Ectodermal cell (in vitro differentiated cells): ENCODE measurements at regions not wholly inside any gene's neighbourhood (a gene's known extent, or its start where the extent isn't known, plus 50 kb on each side); places are given as distances from the start of the nearest gene placed in this dataset.

Experiments used
- H3K27ac ChIP-seq: 2 replicates; pipeline ENCODE4 v1.7.0; 2013; ENCODE audit warnings: mild to moderate bottlenecking, low read depth, low read length; ENCODE audit not compliant: insufficient read depth, poor library complexity, severe bottlenecking
- H3K27me3 ChIP-seq: 2 replicates; pipeline ENCODE4 v1.7.0; 2013; ENCODE audit warnings: mild to moderate bottlenecking, low read length; ENCODE audit not compliant: insufficient read depth, control insufficient read depth, poor library complexity, severe bottlenecking
- H3K36me3 ChIP-seq: one replicate; pipeline ENCODE4 v1.7.0; 2013; ENCODE audit warnings: low read length; ENCODE audit not compliant: control insufficient read depth, insufficient read depth
- H3K4me1 ChIP-seq: one replicate; pipeline ENCODE4 v1.7.0; 2013; ENCODE audit warnings: low read length; ENCODE audit not compliant: control insufficient read depth, insufficient read depth
- H3K4me3 ChIP-seq: 2 replicates; pipeline ENCODE4 v1.7.0; 2013; ENCODE audit warnings: low read depth, low read length, control low read depth; ENCODE audit not compliant: insufficient read depth
- H3K9me3 ChIP-seq: 2 replicates; pipeline ENCODE4 v1.7.0; 2013; ENCODE audit warnings: mild to moderate bottlenecking, low read length, moderate library complexity; ENCODE audit not compliant: control insufficient read depth
- WGBS, 2 experiments: methylation state at CpG; one replicate each; pipeline ENCODE4 v1.1.7; 2013; ENCODE audit warnings: missing lambda C conversion rate in 2 of 2; 5-methylcytosine and 5-hydroxymethylcytosine counted together

DNA sequence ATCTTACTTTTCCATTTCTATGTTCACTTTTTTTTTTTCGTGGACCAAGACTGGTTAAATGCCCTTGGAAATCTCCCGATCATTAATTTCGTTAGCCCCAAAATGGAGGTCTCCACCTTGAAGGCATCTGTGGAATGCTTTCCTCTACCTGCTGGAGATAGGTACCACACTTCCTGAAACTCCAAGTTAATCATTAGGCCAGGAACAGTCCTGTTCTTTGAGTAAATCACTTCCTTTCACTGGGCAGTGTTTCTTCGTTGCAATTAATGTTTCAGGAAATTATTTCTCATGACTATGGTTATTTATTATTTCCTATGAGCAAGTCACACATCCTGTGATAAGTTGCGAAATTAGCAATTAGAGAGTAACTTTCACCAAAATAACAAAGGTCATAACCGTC lies 225.2 kb upstream of the LYPLAL1 start:
- H3K36me3 ChIP-seq, result no peaks in the 10 kb centered on the region
- no peak overlapping the region for H3K27ac ChIP-seq
- 90 to 96% methylated on average over 5 to 6 of the region's 6 CpGs for WGBS, 2 experiments
- H3K27me3 ChIP-seq, result no peaks in the 10 kb centered on the region
- no peaks in the 10 kb centered on the region for H3K9me3 ChIP-seq
- H3K4me3 ChIP-seq, result no peak overlapping the region
- H3K4me1 ChIP-seq, result peaks cover 6% of the 10 kb centered on the region

DNA sequence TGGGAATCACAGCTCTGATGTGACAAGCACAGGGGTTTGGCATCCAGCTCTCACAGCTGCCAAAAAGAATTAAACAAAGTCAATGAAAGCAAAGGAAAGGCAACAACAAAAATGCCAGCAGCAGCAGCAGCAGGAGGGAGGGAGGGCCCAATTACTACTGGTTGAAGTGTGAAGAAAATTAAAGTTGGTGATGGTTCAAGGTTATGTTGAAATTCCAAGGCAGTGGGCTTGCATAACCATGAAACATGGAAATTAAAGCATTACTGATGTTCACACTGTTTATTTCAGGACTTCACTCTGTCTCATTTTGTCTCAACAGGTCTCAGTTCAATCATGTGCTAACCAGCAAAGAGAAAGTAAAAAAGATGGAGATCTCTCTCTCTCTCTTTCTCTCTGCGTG lies 220.3 kb upstream of the LYPLAL1 start:
- Histone ChIP-seq H3K27ac (no peak overlapping the region), H3K36me3 (no peaks in the 10 kb centered on the region), H3K4me3 (no peak overlapping the region), H3K9me3 (no peaks in the 10 kb centered on the region), H3K27me3 (no peaks in the 10 kb centered on the region), H3K4me1 (peaks cover 6% of the 10 kb centered on the region)
- no CpG with 5 or more reads among the region's 1 CpG for WGBS, 2 experiments

DNA sequence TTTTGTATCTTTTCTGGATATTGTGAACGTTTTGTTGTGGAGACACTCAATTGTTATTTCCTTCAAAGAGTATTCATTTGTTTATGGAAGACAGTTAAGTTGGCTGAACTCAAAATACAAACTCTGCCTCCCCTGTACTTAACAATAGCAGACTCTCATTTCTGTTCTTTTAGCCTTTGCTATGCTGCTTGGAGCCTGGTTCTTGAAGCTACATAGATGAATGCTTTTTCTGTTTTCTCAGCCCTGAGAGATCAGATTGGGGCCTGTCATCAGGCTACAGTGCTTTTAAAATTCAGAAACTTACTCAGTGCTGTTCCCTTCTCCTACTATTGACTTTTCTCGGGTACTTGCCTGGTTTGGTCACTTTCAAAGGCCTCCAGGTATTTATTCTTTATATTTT lies 215.7 kb upstream of the LYPLAL1 start:
- no peaks in the 10 kb centered on the region for H3K36me3 ChIP-seq
- no peaks in the 10 kb centered on the region for H3K27me3 ChIP-seq
- H3K27ac ChIP-seq, result no peak overlapping the region
- H3K4me1 ChIP-seq, result peaks cover 3% of the 10 kb centered on the region
- H3K4me3 ChIP-seq, result no peak overlapping the region
- H3K9me3 ChIP-seq, result no peaks in the 10 kb centered on the region
- WGBS, 2 experiments, result 60 to 92% methylated on average over 1 to 2 of the region's 2 CpGs

DNA sequence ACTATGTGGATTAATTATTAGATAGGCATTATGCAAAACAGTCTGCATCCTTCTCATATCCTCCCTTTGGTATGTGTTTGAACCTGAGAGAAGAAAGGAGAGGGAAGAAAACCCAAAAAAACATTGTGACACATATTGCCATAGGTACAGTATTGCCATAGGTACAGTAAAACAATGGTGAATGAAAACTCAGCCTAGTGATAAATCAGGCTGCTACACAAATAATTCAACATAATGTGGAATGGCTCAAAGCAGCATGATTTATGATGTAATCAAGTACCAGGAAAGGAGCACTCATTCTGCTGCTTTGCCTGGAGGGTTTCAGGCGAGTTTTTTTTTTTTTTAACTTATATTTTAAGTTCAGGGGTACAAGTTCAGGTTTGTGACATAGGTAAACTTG lies 213.9 kb upstream of the LYPLAL1 start:
- no peaks in the 10 kb centered on the region for H3K36me3 ChIP-seq
- no peaks in the 10 kb centered on the region for H3K9me3 ChIP-seq
- 86 to 96% methylated on average over 1 of the region's 1 CpG for WGBS, 2 experiments
- H3K4me3 ChIP-seq, result no peak overlapping the region
- H3K27me3 ChIP-seq, result no peaks in the 10 kb centered on the region
- no peaks in the 10 kb centered on the region for H3K4me1 ChIP-seq
- no peak overlapping the region for H3K27ac ChIP-seq

DNA sequence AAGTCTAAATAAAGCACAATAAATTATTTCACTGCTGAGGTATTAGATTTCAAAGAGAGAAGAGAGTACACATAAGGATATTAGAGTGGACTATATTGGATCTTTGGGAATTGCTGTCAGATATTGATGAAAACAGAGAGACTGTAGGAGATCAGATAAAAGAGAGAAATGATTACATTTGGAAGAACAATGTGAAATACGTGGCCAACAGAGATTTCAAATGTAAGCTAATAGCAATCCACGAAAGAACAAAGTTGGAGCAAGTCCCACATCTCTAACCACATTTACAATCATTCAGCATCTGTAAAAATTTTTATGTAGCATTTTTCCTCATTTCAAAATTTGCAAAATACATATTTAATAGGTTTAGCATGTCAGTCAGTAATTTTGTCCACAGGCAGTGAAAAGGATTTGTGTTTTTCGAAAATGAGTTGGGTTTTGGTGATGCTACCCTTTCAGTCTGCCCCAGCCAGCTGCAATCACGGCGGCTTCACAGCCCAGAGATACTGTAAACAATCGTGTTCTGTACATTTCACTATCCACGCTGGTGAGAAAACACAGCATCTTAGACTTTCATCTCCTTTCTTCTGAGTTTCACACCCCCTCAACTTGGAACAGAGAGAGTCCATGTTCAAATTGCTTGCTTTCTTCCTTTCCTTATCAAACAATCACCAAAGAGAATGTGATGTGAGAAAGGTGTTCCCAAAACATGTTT lies 209.1 kb upstream of the LYPLAL1 start:
- 87 to 91% methylated on average over 7 of the region's 7 CpGs for whole genome bisulfite sequencing, 2 experiments
- H3K9me3 ChIP-seq, result no peaks in the 10 kb centered on the region
- H3K27ac ChIP-seq, result no peak overlapping the region
- no peaks in the 10 kb centered on the region for H3K36me3 ChIP-seq
- no peaks in the 10 kb centered on the region for H3K4me1 ChIP-seq
- no peak overlapping the region for H3K4me3 ChIP-seq
- H3K27me3 ChIP-seq, result no peaks in the 10 kb centered on the region

DNA sequence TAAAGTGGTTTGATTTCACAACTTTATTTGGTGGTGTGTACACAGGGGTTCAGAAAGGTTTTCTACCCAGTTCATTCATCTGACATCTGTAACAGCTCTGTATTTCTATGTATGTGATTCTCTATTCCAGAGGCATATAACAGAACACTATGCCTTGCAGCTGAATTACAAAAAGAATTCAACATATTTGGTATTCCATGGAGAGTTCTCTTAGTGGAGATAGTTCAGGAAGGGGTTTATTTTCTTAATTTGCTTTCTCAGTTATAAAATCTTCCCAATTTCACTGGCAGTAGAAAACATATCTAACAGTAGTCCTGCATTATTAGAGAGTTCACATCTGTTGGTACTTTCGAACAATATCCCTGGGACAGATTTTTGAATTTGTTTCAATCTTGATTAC lies 207.9 kb upstream of the LYPLAL1 start:
- WGBS, 2 experiments, result 100% methylated on average over 1 of the region's 1 CpG
- Histone ChIP-seq H3K36me3 (no peaks in the 10 kb centered on the region), H3K9me3 (no peaks in the 10 kb centered on the region), H3K27me3 (no peaks in the 10 kb centered on the region), H3K27ac (no peak overlapping the region), H3K4me1 (no peaks in the 10 kb centered on the region), H3K4me3 (no peak overlapping the region)

DNA sequence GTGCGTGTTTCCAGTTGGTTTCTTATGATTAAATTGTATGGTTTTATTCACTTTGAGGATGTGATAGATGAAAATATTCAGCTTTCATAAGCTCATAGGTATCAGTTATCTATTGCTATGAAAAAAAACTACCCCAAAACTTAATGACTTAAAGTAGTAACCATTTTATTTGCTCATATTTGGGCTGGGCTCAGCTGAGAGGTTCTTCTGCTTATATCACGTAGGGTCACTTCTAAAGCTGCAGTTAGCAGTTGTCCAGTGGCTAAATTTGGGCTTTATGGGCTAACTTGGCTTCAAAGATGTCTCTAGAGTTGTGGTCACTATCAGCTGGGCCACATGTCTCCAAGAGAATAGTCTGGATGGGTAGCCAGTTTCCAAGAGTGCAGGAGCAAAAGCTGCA lies 206.4 kb upstream of the LYPLAL1 start:
- Histone ChIP-seq H3K27ac (no peak overlapping the region), H3K9me3 (no peaks in the 10 kb centered on the region), H3K4me3 (no peak overlapping the region), H3K4me1 (no peaks in the 10 kb centered on the region), H3K36me3 (no peaks in the 10 kb centered on the region), H3K27me3 (no peaks in the 10 kb centered on the region)
- 90 to 94% methylated on average over 2 of the region's 2 CpGs for WGBS, 2 experiments

DNA sequence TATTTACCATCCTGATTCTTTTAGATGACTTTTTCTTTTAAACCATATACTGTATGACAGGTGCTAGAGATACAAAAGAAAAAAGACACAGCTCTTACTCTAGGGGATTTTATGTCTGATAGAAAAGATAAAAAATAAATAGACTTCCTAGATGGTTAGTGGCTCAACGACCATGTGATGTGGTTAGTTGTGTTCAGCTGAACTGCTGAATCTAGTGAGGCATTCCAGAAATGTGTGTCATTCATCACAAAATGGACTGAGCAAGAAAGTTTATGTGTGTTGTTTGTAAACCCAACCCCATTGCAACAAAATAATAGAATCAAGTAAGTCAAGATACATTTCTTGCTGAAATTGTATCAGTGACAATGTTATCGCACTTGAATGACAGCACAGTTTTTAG lies 205.8 kb upstream of the LYPLAL1 start:
- no peak overlapping the region for H3K4me3 ChIP-seq
- H3K36me3 ChIP-seq, result no peaks in the 10 kb centered on the region
- H3K4me1 ChIP-seq, result no peaks in the 10 kb centered on the region
- H3K27me3 ChIP-seq, result no peaks in the 10 kb centered on the region
- WGBS, 2 experiments, result 91 to 96% methylated on average over 2 of the region's 2 CpGs
- no peaks in the 10 kb centered on the region for H3K9me3 ChIP-seq
- no peak overlapping the region for H3K27ac ChIP-seq

DNA sequence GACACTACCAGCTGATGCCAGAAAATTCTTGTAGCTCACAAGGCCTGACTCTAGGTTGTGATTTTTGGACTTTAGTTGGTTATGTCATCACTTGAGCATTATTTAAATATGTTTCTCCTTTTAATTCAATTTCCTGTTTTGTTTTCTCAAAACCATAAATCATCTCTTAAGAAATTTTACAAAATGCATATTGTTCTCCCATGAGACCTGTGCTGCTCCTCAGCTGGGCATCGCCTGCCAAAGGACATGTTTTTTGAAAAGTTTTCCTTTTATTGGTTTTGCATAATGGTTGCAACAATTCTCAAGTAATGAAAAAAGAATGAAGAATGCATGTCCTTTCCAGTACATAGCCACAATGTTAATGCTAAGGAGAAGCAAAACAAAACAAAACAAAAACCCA lies 204.7 kb upstream of the LYPLAL1 start:
- H3K27me3 ChIP-seq, result no peaks in the 10 kb centered on the region
- H3K4me1 ChIP-seq, result no peaks in the 10 kb centered on the region
- H3K4me3 ChIP-seq, result no peak overlapping the region
- no peaks in the 10 kb centered on the region for H3K9me3 ChIP-seq
- WGBS, 2 experiments, result 89 to 92% methylated on average over 1 of the region's 1 CpG
- H3K27ac ChIP-seq, result no peak overlapping the region
- H3K36me3 ChIP-seq, result no peaks in the 10 kb centered on the region

DNA sequence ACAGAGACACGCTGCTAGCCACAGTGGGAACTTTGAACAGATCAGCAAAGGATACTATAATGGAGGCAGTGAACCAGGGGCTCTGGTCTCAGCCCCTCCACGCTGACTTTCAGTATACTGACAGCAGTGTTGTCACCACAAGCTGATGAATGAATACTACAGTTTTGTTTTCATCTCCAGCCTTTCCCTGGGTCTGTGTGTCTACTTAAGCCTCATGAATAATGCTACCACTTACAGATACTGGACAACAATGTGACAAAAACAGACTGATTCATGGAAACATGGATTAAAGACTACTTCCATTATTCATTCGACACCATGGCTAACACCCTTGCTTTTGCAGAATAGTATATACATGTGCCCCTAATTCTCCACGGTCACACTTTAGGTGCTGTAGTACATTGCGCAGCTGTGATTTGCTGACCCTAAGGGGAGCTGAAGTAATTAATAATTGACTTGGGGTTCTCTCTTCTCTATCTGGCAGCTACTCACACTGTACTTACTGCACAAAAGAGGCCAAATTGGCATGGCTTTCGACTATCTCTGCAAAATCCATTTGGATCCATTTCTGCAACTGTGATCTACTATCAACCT lies 203.2 kb upstream of the LYPLAL1 start:
- H3K36me3 ChIP-seq, result no peaks in the 10 kb centered on the region

More for the DNA sequence above, 203.2 kb upstream of the LYPLAL1 start:
- 93 to 94% methylated on average over 6 of the region's 6 CpGs for WGBS, 2 experiments
- no peak overlapping the region for H3K27ac ChIP-seq
- H3K9me3 ChIP-seq, result no peaks in the 10 kb centered on the region
- H3K4me1 ChIP-seq, result no peaks in the 10 kb centered on the region
- no peak overlapping the region for H3K4me3 ChIP-seq
- no peaks in the 10 kb centered on the region for H3K27me3 ChIP-seq
